CD4-positive, alpha-beta T cell treated with Interleukin-21 for 1 hour (primary cell): ENCODE measurements at regions not wholly inside any gene's neighbourhood (a gene's known extent, or its start where the extent isn't known, plus 50 kb on each side); places are given as distances from the start of the nearest gene placed in this dataset.

Experiments
- DNase-seq: peaks from one replicate; pipeline ENCODE4 v3.0.0-alpha.2; 2020

DNA sequence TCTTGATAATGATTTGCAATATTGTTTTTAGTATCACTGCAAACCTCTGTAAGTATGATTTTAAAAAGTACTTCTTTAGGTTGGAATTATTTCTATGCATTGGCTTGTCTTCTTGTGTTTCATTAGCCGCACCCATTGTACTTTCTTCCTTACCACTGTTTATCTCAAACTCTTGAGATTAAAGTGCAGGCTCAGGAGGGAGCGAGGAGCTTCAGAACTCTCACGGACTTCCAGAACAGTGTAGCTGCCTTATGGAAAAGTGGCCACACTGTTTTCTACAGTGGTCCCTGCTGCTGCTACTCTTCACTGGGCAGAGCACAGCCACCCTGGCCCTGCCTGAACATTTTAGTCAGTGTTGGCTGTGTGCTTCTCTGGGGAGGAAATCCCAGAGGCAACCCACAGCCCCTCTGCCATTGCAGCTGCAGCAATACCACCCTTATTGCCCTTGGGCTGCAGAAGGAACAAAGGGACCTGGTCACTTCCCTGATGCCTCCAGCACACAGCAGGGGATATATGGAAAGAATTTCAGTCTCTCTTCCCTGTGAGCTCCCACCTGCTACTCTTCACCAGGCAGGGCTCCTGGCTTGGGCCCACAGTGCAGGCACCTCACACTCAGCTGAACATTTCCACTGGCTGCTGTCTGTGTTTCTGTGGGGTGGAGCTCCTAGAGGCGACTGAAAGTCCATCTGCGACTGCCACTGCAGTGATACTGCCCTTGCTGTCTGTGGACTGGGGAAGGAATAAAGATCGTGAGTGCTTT, 91.7 kb upstream of the MAP3K4 start:
- DNase-seq: no peak

GRCh38 chr6:160911949-160912348, 79.6 kb upstream of the MAP3K4 start:
- no peak for DNase-seq

GRCh38 chr6:160912411-160912810, 79.2 kb upstream of the MAP3K4 start:
- no peak for DNase-seq

DNA sequence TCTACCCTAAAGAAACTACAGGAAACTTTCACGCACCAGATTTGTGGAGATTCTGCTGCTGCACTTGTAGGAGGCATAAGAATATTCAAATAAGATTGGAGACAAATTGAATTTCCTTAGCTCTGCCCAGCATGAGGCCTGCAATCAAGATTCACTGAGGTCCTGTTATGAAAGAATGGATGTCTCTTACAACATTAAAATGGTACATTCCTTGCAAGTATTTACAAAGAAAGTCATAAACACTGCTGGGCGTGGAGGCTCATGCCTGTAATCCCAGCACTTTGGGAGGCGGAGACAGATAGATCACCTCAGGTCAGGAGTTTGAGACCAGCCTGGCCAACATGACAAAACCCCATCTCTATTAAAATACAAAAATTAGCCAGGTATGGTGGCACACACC, 74.0 kb upstream of the MAP3K4 start:
- DNase-seq: no peak

GRCh38 chr6:160919723-160920440, 71.7 kb upstream of the MAP3K4 start:
- no peak for DNase-seq

DNA sequence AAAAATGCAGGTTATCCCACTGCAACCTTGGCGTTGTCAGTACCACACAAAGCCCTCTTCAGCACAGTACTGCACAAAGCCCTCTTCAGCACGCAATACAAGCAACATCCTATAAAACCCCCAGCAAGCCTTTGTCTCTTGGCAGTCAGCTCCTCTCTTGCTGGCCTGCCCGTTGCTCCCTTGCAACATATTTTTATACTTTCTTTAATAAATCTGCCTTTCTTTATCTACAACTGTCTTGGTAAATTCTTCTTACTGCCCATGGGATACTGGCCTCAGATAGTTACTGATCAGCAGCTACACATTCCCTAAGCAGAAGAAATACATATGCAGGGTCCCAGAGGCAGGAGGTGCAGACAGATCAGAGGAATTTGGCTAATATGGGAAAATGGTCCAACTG, 70.5 kb upstream of the MAP3K4 start:
- DNase-seq: no peak

DNA sequence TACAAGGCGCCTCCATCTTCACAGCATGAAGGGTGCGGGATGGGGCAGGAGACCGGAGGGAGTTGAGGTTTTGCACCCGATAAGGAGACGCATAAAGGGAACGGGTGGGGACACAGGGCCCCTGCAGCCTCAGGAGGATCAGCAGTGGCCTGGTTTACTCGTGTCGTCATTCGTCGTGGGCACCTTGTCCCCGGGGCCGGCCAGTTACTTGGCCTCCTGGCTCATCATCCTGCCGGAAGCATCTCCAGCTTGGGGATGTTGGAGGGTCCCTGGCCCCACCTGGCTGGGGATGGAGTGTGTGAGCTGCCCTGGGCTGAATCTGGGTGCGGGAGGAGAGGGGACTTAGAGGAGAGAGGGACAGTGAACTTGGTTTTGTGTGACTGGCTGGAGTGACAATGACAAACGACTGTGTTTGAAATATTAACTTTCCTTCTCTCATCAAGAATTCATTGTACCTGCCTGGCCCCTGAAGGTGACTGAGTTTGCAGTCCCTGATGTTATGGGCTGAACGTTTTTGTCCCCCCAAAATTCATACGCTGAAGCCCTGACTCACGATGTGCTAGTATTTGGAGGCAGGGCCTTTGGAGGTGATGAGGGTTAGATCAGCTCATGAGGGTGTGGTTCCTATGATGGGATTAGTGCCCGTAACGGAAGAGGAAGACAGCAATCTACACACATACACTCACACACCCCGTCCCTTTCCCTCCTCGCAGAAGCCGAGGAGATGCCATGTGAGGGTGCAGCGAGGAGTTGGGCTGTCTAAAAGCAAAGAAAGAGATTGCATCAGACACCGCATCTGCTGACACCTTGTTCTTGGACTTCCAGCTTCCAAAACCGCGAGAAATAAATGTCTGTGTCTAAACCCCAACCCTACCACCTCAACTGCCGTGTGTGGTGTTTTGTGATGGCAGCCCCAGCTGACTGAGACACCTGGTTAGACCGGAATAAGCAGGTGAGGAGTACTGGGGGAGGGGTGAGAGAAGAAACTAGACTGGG, 65.0 kb upstream of the MAP3K4 start:
- no peak for DNase-seq

DNA sequence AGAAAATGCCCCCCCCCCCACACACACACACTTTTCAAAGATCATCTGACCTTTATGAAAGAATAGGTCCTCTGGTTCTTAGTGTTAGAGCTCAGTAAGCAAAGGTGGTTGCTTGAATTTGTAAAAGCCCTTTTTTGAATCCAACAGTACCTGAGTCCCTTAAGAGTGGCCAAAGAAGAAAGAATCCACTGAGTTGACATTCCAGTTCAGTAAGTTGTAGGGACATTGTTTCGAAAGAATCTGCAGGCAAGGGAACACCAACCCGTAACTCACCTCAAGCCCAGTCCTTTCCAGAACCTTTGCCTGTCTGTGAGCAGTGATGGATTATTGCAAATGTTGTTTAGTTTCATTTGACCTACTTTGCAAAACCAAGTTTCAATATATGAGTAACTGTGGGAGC, 64.2 kb upstream of the MAP3K4 start:
- DNase-seq: no peak

DNA sequence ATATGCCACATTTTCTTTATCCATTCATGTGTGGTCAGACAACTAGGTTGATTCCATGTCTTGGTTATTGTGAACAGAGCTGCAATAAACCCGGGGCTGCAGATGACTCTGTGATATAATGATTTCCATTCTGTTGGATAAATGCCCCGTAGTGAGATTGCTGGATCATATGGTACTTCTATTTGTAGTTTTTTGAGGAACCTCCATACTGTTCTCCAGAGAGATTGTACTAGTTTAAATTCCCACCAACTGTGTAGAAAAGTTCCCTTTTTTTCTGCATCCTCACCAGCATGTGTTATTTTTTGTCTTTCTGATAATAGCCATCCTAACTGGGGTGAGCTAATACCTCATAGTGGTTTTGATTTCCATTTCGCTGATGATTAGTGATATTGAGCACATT, 62.2 kb upstream of the MAP3K4 start:
- no peak for DNase-seq

DNA sequence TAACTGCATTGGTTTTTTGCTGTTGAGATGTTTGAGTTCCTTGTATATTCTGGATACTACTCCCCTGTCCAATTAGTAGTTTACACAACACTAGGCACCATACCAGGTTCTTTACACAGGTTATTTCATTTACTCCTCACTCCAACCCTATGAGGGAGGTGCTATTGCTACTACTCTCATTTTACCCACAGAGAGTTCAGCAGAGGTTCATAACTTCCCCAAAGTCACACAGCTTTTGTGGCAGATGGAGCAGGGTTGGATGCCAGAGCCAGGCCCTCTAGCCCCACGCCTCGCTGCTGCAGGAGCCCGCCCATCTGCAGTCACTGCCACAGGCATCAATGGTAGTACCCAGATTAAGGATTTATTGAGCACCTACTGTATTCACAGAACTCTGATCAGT, 61.7 kb upstream of the MAP3K4 start:
- no peak for DNase-seq

GRCh38 chr6:160930547-160931377, 60.8 kb upstream of the MAP3K4 start:
- DNase-seq: peak; percentile 46

DNA sequence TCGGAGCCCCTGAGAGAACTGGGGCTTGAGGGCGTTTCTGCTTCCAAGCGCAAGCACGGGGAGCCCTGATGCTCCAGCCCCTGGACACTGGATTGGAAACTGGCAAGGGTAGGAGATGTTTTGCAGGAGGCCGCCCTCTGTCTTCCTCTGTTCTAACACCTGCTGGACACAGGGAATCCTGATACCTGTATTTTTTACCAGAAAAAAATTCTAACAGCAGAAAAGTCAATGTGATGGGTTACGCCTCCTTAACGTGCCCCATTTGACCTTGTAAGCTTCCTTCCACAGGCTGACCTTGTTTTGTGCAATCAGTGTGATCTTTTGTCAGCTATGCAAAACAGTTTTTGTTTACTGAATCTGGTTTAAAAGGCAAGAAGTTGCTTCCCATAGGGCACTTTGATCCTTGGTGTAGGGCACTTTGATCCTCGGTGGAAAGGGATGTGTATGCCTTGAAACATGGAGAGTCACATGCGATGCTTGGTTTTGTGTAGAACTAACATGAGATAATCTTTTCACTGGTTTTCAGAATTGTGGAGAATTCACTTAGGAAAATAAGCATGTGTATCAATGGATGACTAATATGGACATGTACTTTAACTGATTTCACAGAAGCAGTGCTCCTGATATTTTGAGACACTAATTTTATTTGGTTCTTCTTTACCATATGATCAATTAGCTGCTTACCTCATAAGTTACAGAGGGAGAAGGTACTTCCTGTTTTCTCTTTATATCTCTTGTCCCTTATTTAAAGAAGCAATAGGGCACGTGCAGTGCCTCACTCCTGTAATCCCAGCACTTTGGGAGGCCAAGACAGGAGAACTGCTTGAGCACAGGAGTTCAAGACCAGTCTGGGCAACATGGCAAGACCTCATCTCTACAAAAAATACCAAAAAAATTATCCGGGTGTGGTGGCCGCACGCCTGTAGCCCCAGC, 59.9 kb upstream of the MAP3K4 start:
- DNase-seq: no peak

GRCh38 chr6:160933256-160933655, 58.3 kb upstream of the MAP3K4 start:
- DNase-seq: no peak

DNA sequence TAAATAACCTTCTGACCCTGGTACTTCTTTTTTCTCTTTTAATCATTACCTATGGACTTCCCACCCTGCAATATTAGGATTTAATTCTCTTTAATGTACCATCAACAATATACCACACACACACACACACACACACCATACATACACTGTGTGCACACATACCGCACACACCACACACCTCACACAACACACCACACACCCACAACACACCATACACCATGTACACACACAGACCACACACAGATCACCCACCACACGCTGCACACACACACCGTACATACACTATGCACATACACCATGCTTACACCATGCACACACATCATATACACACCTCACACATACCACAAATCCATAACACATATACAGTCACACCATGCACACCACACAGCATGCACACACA, 57.4 kb upstream of the MAP3K4 start:
- no peak for DNase-seq

GRCh38 chr6:160940197-160940596, 51.4 kb upstream of the MAP3K4 start:
- DNase-seq: no peak
